HG02870 (cell line): ENCODE measurements at regions not wholly inside any gene's neighbourhood (a gene's known extent, or its start where the extent isn't known, plus 50 kb on each side); places are given as distances from the start of the nearest gene placed in this dataset.
"Not testable (repeated sequence)": the region's sequence is repeated elsewhere in the genome, so short reads cannot be mapped to it uniquely, and the experiment has no call there.

Experiments
- ATAC-seq: cut with Tn5 transposase; IDR thresholded peaks from one replicate; pipeline ENCODE4 v1.9.1; 2021; ENCODE audit warnings: mild to moderate bottlenecking, moderate library complexity; ENCODE audit not compliant: unreplicated experiment

DNA sequence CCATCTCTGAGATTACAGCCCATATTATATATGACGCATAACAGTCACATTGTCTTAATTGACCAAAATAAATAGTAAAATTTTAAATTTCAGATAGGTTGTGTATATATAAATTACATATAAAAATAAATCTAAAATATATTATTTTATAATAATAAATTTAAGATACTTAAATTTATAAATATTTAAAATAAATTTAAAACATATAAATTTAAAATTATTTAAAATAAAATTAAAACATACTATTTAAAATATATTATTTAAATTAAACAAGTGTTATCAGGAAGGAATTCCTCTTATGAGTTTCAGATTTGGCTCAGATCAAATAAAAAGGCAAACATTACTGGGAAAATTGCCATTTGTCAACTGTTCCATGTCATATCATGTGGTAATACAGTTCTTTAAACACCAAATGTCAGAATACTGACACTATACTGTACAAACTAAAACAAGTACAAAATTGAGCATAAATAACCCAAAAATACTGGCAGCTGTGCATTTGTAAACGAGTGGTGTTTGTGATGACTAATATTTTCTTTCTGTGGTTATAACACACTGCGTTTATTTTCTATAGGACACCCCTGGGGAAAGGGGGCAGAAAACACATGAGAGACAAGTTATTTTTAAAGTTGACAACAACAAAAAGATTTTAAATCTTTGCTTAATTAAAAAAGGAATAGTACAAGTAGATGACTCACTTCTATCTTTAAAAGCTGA lies 71.3 kb upstream of the DGKB start:
- no peak for ATAC-seq

GRCh38 chr7:14971678-14972077 lies 69.1 kb upstream of the DGKB start:
- ATAC-seq: not testable (repeated sequence)

DNA sequence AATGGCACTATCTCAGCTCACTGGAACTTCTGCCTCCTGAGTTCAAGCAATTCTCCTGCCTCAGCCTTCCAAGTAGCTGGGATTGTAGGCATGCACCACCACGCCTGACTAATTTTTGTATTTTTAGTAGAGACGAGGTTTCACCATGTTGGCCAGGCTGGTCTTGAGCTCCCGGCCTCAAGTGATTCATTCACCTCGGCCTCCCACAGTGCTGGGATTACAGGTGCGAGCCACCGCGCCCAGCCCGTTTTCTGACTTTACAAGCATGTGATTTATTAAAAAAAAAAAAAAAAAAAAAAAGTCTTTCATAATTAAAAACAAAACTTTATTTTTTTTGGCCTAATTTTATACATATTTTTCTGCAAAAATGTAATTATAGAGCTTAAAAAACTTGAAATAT lies 64.8 kb upstream of the DGKB start:
- not testable (repeated sequence) for ATAC-seq

GRCh38 chr7:14962778-14963177 lies 60.2 kb upstream of the DGKB start:
- no peak for ATAC-seq

DNA sequence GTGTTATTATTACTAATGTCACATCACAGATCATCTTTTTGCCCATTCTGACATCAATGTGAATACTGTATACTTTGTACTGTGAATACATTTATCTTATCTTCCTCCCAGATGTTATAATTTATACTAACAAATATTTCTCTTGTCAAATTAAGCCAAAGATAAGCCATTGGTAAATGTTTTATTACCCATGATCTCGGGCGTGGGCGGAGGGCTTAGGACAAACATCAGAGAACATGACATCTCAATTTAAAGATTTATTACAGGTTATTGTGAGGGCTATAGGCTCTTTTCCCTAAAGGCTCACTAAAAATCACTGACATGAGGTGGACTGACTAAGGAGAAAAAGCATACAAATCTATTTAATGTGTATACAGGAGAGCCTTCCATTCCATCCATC lies 58.2 kb upstream of the DGKB start:
- no peak for ATAC-seq

DNA sequence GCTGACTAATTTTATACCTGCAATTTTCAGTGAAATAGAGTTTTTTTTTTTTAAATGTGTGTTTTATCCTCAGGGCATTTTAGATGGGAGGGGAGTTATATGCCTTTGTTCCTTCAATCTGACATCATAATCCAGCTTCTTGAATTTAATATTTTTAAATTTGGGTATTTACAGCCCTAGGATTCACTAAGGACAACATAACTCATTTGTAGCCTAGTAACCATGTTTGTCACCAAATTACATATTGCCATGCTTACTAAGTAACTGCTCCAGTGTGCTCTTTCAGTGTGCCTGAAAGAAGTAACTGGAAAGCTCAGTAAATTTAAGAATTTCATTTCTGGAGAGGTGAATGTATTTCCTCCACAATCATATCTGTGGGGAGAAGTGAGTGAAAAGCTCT lies 56.8 kb upstream of the DGKB start:
- ATAC-seq: no peak

DNA sequence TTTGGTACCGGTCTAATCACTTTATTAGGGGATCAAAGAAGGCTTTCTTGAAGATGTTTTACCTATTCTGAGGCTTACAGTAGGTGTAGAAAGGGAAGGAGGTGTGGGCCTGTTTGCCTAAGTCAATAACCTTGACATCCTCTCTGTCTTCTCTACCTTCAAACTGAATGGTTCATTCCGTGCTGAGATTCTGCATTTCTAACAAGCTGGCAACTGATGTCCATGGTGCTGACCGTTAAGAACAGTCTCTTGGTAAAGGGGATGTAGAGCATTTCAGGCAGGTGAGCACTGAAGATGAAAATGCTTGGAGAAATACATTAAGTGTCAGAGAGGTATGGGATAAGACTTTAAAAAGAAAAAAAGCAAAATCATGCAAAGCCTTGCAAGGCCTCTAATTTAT lies 51.5 kb upstream of the DGKB start:
- no peak for ATAC-seq
